A549 (cell line): ENCODE measurements at regions not wholly inside any gene's neighbourhood (a gene's known extent, or its start where the extent isn't known, plus 50 kb on each side); places are given as distances from the start of the nearest gene placed in this dataset.

Experiments
- CBX2 ChIP-seq: fragments of 200-600 bp; sonication (generic); IDR thresholded peaks from 2 replicates; pipeline ENCODE4 v1.6.1; 2016; ENCODE audit warnings: low read depth, mild to moderate bottlenecking, borderline replicate concordance
- KDM1A ChIP-seq: fragments of 200-600 bp; sonication (generic); IDR thresholded peaks from 2 replicates; pipeline ENCODE4 v1.6.1; 2016; ENCODE audit warnings: low read depth, mild to moderate bottlenecking
- MAX ChIP-seq: IDR thresholded peaks from 2 replicates; pipeline ENCODE4 v1.6.1; 2012
- POLR2A ChIP-seq: IDR thresholded peaks from 2 replicates; pipeline ENCODE4 v1.6.1; 2012; ENCODE audit warnings: mild to moderate bottlenecking, low read length
- SMC3 ChIP-seq: fragments of >200 bp; sonication (Bioruptor Twin); formaldehyde crosslinking; IDR thresholded peaks from 3 replicates; pipeline ENCODE4 v1.6.1; 2018; ENCODE audit warnings: inconsistent platforms
- TF ChIP-seq, protein P1 (sequence below): fragments of >200 bp; sonication (Bioruptor Twin); formaldehyde crosslinking; IDR thresholded peaks from 3 replicates; pipeline ENCODE4 v1.5.1; 2016

DNA sequence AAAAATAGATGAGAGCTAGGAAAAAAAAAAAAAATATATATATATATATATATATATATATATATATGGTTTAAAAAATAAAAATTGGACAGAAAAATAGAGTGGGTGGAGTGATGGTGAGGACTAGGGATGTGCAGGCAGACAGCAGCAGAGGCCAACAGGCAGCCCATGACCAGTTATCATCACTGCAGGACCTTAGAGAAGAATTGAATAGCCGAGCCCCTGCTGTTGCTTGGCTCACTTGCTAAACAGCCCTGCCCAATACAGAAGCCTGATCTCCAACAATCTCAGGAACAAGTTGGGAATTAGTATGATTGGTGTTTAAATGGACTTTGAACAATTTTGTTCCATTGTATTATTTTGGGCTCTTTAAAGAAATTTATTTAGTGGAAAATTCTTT lies 967.5 kb upstream of the PIK3C3 start:
- TF ChIP-seq CBX2: no peak
- TF ChIP-seq KDM1A: no peak
- no peak for TF ChIP-seq SMC3
- no peak for TF ChIP-seq MAX
- TF ChIP-seq, protein P1, sequence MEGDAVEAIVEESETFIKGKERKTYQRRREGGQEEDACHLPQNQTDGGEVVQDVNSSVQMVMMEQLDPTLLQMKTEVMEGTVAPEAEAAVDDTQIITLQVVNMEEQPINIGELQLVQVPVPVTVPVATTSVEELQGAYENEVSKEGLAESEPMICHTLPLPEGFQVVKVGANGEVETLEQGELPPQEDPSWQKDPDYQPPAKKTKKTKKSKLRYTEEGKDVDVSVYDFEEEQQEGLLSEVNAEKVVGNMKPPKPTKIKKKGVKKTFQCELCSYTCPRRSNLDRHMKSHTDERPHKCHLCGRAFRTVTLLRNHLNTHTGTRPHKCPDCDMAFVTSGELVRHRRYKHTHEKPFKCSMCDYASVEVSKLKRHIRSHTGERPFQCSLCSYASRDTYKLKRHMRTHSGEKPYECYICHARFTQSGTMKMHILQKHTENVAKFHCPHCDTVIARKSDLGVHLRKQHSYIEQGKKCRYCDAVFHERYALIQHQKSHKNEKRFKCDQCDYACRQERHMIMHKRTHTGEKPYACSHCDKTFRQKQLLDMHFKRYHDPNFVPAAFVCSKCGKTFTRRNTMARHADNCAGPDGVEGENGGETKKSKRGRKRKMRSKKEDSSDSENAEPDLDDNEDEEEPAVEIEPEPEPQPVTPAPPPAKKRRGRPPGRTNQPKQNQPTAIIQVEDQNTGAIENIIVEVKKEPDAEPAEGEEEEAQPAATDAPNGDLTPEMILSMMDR: no peak
- no peak for TF ChIP-seq POLR2A
